GM18519 (cell line): ENCODE measurements at regions not wholly inside any gene's neighbourhood (a gene's known extent, or its start where the extent isn't known, plus 50 kb on each side); places are given as distances from the start of the nearest gene placed in this dataset.

Experiments used
- ATAC-seq: cut with Tn5 transposase; IDR thresholded peaks from one replicate; pipeline ENCODE4 v1.9.1; 2021; ENCODE audit warnings: mild to moderate bottlenecking, moderate library complexity; ENCODE audit not compliant: unreplicated experiment, low FRiP score

GRCh38 chr4:178836865-178837264, 1394.6 kb upstream of the AGA start:
- no peak for ATAC-seq

- ATAC-seq: no peak
Observed at GRCh38 chr4:178838776-178839175, 1396.5 kb upstream of the AGA start.

- ATAC-seq: no peak
Observed at GRCh38 chr4:178856139-178856800, 1414.0 kb upstream of the AGA start.

GRCh38 chr4:178871476-178871875, 1429.2 kb upstream of the AGA start:
- ATAC-seq: no peak

- no peak for ATAC-seq
Observed at GRCh38 chr4:178881937-178882336, 1439.7 kb upstream of the AGA start.

GRCh38 chr4:178894126-178894525, 1451.9 kb upstream of the AGA start:
- ATAC-seq: no peak

GRCh38 chr4:178899084-178899483, 1456.8 kb upstream of the AGA start:
- no peak for ATAC-seq

- ATAC-seq: no peak
Observed at GRCh38 chr4:178917756-178918155, 1475.5 kb upstream of the AGA start.

GRCh38 chr4:178937130-178937529, 1494.9 kb upstream of the AGA start:
- no peak for ATAC-seq

GRCh38 chr4:178941975-178942374, 1499.7 kb upstream of the AGA start:
- no peak for ATAC-seq

GRCh38 chr4:178953447-178954120, 1511.3 kb upstream of the AGA start:
- no peak for ATAC-seq

- ATAC-seq: no peak
Observed at GRCh38 chr4:178955614-178956013, 1513.4 kb upstream of the AGA start.

GRCh38 chr4:178958725-178959440, 1516.6 kb upstream of the AGA start:
- ATAC-seq: no peak

- ATAC-seq: no peak
Observed at GRCh38 chr4:178963446-178964045, 1521.3 kb upstream of the AGA start.

- ATAC-seq: no peak
Observed at GRCh38 chr4:178966644-178967043, 1524.4 kb upstream of the AGA start.

GRCh38 chr4:178970433-178971140, 1528.3 kb upstream of the AGA start:
- no peak for ATAC-seq

GRCh38 chr4:178976861-178977260, 1534.6 kb upstream of the AGA start:
- no peak for ATAC-seq

GRCh38 chr4:178993306-178993705, 1551.1 kb upstream of the AGA start:
- no peak for ATAC-seq

- ATAC-seq: no peak
Observed at GRCh38 chr4:179001918-179002317, 1559.7 kb upstream of the AGA start.

- ATAC-seq: no peak
Observed at GRCh38 chr4:179007755-179008154, 1565.5 kb upstream of the AGA start.

GRCh38 chr4:179017581-179017980, 1575.3 kb upstream of the AGA start:
- ATAC-seq: no peak
